GF-D8 (cell line): ENCODE measurements at regions not wholly inside any gene's neighbourhood (a gene's known extent, or its start where the extent isn't known, plus 50 kb on each side); places are given as distances from the start of the nearest gene placed in this dataset.

Source experiments
- DNase-seq: peaks from one replicate; lab custom pipeline; 2025; lab: John Stamatoyannopoulos, UW

DNA sequence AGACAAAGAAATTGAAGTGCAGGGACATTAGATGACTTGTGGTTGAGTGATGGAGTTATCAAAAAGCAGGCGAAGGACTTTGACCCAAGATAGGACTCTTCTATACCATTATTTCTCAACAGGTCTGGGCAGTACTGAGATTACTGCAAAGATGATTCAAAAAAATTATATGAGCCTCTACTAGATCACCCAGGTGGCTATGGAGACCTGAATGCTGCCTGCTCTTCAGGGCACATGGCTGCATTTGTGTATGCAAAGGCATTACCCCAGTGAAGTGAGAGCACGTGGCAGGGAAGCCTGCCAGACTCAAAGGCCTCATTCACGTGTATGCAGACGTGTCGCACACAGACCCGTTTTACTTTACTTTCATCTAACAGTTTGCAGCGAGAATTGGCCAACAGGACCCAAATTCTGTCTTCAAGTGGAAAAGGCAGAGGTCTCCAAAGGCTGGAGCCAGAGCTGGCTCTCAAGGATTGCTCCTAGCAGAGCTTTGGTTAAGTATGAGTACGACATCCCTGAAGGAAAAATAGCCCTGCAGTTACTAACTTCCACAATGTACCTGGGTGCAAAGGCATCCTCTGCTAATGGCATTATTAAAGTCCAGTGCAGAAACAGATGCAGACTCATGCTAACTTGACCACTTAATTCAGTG lies 113.8 kb upstream of the ARMC2 start:
- no peak for DNase-seq

DNA sequence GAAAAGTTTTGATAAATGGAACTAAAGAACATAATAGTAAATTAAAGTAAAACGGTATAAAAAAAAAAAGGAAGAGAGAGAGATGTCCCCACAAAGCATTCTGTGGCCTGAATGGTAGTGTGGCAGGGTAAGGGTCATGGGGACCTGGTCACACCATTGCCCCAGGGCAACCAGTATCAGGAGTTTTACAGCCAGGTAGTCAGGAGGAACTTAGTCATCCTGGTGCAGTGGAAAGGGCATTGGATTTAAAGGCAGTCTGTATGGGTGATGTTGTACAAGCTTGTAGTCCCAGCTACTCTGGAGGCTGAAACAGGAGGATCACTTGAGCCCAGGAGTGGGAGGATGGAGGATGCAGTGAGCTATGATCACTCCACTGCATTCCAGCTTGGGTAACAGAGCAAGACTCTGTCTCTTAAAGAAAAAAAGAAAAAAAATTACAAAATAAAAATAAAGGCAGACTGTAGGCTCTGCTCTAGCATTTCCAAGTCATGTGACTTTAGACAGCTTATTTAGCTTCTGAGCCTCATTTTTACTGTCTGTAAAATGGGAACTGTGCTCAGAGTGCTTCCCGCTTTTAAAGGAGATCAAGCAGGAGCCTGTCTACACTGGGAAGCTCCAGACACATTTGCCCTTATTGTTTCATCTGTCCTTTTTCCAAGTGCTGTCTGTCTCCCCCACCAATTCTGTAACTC lies 112.8 kb upstream of the ARMC2 start:
- no peak for DNase-seq

DNA sequence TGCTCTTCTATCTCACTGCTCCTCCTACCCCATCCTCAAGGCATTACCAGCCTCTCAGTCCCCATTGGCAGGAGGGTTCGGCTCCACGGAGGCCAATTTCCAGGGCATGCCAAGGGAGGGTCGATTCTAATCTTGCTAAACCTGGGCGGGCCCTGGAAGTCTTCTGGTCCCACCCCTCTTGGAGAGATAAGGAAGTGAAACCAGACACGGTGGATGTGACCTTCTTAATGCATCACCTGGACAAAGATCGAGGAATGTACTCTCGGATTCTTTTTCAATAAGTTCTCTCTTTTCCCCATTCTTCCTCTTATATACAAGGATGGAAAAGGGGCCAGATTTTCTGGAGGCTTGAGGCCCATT lies 112.2 kb upstream of the ARMC2 start:
- DNase-seq, result no peak

DNA sequence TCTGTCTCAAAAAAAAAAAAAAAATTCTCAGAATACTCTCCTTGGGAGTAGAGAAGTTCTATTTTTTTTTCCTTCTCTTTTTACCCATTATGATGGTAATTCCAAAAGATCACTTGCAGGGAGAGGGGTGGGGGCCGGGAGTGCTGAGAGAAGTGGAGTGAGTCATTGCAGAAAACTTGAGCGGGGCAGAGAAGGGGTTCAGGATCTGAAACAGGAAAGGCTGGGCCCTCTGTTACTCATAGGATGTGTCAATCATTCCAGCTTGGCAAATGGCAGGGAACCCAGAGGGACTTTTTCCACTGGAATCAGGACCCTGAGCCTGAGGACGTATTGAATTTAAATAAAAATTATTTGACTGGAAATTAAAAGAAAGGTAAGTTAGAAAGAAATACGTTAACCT lies 111.4 kb upstream of the ARMC2 start:
- DNase-seq, result no peak

DNA sequence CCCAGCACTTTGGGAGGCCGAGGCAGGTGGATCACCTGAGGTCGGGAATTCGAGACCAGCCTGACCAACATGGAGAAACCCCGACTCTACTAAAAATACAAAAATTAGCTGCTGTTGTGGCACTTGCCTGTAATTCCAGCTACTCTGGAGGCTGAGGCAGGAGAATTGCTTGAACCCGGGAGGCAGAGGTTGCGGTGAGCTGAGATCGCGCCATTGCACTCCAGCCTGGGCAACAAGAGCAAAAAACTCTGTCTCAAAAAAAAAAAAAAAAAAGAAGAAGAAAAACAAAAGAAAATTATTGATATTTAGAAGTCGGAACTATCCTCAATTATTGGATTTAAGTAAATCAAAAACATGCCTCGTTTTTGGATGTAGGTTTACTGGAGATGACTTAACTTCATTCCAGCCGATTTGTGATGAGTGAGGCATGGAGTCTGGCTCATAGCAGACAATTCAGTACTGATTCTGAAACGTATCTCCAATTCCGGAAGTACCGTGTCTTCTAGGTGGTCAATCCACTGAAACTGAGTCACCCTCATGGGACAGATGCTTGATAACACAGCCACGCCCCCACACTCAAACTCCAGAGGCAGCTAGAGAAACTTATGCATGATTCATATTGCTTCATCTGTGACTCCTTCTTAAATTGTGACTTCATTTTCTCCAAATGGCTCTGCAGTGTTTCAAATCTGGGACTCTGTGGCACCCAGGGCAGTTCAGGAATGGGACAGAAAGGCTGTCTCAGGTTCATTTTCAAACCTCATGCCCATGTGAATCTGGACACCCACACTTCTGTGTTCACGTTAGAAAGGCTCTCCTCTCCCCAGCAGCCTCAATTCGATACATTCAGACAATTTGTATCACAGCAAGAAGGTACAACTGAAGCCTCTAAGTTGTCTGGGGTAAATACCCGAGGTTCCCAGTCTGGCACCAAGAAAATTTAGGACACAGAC lies 110.4 kb upstream of the ARMC2 start:
- DNase-seq, result no peak

DNA sequence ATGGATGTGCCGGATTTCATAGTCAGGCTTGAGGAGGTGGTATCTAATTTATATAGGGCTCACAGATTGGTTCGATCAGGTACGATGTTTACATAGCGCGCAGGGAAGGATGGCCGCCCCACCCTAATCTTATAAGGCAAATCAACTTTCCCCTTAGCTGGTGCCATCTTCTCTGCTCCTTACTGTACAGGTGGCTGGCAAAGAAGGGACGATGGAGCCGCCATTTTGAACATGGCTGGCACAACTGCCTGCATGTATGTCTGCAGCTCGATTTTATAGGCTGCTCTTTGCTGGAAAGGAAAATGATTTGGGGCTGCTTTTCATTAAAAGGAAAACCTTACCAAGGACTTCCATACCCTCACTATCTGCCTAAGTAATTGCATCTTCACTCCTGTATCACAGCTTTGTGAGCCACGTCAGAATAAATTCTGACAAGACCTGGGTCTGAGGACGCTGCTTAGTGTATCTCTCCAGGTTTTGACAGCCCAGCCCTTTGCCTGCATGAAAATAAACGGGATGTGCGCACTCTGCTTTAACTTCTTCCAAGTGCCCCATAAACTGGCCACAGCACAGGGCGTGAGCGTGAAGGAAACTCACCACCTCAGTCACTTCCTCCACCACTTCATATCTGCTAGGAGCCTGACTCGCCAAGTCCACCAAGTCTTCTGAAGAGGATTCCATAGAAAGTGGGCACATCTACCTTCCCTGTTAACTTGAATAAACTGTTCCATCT lies 109.4 kb upstream of the ARMC2 start:
- DNase-seq, result no peak

DNA sequence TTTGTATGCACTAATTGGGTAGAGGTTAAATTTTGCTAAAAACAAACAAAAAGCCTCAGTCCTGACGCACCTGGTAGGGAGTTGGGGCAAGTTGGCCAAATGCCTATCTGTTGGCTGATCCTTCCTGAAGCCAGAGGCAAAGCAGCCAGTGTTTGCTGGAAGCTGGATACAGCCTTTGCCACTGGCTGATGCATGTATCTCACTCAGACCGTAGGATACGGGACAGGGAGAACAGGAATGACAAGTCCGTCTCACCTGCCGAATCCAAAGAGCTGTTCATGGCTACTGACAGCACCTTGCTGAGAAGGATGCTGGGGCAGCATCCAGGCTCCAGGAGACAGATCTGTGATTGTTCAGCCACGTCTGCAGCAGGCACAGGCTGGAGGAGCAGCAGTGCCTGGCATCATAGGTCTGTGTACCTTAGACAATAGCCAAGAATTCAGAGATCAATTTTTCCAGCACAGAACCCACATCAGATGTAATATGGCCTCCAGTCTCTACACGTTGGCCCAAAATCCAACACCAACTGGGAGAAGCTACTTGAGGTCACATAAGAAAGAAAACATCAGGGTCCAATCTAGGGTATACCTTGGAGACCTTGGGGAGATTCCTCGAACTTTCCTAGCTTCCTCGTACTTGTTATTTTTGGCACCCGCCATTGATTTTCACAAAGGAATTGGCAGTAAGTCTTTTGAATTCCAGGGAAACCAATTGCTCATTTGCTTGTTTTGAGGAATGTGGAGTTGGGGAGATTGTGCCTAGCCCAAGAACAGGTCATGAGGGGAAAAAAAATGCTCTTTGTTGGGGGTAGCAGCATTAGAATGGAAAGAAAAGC lies 108.5 kb upstream of the ARMC2 start:
- no peak for DNase-seq

DNA sequence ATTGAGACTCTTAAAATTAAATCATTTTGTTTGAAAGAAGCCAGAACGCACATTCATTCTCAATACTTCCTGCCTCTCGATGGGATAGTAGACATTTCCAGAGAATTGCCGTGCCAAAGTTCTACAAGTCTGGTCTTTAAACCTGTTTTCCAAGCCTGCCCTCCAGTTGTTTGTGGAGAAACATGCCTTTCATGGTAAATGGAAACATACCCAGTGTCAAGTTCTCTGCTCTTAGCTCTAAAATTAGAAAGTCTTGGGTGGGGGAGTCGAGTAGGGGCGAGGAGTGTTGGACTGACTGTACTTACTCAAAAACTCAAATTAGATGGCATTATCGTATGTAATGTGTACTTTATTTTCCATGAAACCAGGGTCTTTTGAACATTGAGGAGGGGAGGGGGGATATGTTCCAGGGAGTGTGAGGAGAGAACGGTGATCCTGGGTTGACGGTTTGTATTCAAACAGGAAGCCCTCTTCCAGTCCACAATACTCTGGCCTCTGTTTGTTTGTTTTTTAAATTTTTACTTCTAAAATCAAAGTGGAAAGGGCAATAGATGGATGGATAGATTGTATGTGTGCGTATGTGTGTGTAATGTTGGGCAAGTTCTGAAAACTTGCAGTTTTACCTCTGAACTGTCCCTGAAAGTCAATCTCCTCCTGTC lies 106.8 kb upstream of the ARMC2 start:
- no peak for DNase-seq

DNA sequence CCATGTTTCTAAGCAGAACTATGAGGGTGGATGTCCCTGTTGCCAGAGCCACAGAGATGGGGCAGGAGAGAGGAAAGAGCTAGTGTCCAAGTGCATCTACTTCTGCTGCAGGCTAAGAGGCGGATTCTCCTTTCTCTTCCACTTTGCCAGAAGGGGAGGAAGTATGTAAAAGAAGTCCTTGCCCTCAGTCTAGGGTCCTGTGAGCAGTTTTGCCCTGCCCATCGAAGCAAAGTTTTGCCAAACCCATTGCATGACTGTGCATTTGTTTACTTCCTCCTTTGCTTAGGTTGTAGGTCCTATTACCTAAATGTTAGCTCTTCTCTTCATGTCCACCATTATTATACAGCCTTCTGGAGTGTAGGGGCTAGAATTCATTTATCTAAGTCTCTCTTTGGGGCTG lies 106.2 kb upstream of the ARMC2 start:
- DNase-seq, result peak; percentile 58

DNA sequence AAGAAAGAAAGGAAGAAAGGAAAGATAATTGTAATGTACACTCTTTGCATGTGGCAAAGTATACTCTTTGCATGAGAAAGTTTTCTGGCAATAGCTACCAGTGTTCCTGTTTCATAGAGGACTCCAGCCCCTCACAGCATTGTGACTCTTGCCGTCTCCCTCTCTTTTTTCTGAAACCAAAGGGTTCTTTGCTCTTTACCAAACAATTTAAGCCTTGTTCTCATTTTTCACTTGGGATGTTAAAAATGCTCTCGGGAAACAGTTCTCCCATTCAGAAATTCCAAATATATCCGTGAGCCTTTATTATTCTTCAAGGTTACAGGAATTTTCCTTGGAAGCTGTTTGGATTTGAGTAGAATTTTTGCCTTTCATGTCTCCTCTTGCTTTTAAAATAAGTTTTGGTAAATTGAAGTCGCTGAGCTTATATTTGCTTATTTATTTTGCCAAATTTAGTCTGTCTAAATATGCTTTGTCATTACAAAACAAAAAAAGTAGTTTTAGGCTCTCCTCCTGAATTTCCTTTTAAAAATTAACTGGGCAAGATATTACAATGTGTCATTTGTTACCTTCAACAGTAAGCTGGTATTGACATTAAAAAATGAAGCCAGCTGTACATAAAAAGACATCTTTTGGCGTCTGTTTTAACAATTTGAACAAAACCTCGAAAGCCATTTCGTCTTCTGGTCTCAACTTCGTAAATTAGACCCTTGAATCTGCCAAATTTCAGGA lies 103.8 kb upstream of the ARMC2 start:
- no peak for DNase-seq

DNA sequence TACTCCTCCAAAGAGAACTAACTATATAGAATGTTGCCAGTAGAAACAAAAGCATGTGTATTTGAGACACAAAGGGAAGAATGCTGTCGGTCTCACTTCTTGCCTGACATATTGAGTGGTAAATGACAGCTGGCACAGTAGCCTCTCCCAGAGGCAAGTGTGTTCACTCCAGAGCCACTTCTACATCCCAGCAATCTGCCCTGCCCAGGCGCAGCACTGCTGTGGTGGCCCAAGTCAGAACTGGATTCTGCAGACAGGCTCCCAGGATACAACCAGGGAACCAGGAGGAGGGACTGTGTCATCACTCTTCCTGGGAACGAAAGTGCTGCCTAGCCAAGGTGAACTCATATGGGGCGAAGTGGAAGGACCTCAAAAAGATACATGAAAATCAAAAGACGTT lies 103.2 kb upstream of the ARMC2 start:
- no peak for DNase-seq

DNA sequence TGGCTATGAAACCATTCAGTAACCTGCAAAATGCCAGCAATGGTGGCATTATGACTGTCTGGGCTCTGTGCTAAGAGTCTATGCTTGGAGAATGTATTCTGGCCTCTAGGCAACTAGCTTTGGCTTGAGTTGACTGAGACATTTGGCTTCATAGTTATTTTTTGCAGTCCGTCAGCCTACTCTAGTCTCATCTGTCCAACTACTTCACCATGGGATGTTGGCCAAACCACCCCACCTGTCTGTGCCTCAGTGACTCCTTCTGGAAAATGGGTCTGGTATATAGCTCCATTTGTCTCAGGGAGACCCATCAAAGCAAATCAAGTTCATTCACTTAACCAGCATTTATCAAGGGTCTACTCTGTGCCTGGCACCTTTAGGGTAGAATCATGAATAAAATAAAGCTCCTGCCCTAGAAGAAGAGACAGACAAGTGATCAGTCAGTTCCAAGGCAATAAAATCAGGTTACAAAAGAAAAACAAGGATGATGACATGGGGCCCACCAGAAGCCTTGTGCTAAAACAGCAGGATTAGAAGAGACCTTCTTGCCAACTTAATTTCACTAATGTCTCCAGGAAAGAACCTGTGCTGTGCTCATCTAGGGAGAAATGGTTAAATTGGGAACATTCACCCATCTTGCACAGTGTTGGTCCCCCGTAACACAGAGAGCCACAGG lies 102.4 kb upstream of the ARMC2 start:
- no peak for DNase-seq

DNA sequence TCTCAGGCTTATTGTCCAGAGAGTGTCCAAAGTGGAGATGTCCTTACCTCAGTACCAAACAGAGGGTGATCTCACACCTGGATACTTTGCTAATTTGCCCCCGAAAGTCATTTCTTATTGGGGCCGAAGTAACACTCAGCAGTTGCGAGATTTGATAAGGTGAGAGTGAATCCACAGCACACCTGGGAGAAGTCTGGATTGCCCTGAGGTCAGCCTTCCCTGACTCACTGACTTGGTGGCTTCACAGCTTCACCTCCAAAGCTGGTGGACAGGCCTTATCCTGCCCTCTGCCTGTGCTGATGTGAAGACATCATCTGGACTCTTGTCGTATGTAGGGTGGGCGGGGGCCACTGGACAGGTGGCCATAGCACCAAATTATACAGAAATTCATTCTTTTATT lies 101.9 kb upstream of the ARMC2 start:
- no peak for DNase-seq

DNA sequence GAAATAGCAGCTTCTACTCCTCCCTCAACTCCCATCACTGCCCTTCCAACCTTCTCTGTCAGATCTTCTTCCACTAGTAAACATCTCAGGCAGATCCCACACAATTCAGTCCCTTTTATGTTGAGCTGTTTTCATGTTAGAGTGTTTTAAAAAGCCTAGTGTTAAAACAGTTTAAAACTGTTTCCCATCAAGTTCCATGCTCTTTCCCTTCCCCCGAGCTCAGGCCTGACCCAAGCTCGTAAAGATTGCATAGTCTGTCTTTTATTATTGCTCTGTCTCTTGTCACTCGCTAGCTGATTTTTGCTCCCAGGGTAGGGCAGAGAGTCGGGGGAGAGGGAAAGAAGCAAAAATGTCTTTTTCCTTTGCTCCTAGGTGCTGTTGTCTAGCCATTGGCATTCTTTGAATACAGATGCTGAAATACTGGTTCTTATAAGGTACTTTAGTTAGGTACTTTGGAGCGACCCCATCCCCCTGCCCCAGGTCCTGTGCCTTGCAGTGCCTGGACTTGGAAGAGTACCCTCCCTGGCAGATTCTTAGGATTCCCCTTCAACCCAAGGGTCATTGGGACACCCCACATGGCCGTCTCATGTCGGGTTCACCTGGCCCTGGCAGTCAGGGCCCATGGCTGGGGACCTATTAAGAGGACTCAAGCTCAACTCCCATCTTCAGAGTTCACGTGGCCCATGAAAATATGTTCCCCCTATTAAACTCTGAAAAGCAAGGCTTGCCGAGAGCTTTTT lies 101.2 kb upstream of the ARMC2 start:
- no peak for DNase-seq

DNA sequence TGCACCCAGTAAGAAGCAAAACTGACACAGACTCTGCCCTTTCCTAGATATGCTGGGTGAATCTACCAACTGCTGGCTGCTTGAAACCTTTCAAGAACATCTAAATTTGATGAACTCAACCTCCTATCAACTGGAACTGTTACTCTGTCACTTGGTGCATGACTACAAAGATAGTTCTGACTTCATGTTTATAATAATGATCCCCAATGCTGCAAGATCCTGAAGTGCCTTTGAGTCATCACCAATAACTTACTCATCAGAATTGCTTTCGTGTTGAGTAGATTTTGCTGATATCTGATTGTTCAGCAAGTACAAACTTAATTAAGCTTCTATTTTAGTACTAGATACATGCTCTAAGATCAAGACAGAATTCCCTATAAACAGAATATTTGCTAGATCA lies 100.2 kb upstream of the ARMC2 start:
- DNase-seq, result no peak

DNA sequence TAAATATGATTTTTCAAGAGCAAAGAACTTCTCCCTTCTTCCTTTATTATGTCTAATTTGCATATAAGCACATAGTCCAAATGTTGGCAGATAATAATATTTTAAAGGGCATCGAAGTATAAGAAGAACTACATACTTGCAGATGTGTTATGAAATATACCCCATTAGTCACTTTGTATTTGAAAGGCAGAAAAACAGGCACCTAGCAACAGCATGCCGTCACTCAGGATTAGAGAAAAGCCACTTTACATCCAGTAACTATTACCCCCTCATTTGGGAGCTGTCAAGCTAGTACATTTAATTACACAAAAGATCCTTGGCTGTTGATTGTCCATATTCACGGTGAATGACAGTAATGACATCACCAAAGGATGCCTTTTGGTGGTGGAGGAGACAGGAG lies 99.3 kb upstream of the ARMC2 start:
- no peak for DNase-seq

DNA sequence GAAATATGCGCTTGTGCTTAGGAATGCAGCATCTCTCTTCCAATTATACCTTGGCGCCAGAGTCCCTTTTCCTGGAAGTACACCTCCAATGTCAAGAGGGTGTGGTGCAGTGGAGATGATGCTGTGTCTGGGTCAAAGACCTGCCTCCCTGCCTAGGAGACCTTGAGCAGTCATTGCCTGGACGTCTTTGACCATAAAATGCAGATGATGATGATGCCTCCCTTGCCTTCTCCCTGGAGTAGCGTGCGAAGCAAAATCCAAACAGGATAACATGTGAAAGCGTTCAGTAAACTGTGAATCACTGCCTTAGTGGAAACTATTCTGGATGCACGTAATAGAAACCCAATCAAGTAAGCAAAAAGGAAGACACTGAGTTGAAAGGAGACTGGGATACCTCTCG lies 97.4 kb upstream of the ARMC2 start:
- no peak for DNase-seq

DNA sequence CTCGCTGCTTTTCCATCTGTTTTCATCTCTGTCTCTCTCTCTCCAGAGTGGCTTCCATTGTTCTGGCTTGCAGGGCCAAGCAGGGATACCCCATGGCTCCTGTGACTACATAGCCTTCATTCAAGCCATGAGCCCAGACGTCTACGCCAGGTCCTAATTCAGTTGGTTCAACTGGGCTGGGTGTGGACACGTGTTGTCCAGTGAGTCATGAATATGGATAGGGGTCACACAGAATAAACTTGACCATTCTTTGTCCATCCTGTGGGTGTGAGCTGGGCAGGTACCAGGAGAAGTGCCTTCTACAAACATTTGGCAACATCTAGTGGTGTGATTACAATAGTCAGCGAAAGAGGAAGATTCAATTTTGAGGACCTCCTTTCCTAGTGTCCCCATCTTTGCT lies 96.9 kb upstream of the ARMC2 start:
- DNase-seq, result no peak
